ENCODE measurements at regions not wholly inside any gene's neighbourhood (a gene's known extent, or its start where the extent isn't known, plus 50 kb on each side); places are given as distances from the start of the nearest gene placed in this dataset.

DNA sequence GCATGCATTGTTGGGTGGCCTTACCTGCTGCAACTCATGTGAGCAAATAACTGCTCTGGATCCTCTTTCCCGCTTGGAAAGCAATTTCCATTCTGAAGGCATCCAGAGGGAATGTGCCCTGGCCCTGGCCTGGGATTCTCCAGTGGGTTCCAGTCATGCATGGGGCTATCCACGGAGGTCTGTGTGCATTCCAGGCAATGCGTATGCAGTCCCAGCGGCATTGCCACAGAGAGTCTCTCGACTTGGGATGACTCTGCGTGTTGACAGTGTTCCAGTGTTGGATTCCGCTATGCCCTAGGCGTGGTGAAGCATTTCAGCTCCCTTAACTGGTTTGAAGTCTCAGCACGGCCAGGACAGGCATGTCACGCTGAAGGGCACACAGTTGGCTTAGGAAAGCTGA lies 113.9 kb downstream of the SNRPN start:
- no peak for TF ChIP-seq POLR2AphosphoS5 (IDR thresholded peaks at IDR 0.05; ENCODE audit: insufficient read depth in 1 of 2, low read depth in 1 of 2)
- TF ChIP-seq, protein P1, sequence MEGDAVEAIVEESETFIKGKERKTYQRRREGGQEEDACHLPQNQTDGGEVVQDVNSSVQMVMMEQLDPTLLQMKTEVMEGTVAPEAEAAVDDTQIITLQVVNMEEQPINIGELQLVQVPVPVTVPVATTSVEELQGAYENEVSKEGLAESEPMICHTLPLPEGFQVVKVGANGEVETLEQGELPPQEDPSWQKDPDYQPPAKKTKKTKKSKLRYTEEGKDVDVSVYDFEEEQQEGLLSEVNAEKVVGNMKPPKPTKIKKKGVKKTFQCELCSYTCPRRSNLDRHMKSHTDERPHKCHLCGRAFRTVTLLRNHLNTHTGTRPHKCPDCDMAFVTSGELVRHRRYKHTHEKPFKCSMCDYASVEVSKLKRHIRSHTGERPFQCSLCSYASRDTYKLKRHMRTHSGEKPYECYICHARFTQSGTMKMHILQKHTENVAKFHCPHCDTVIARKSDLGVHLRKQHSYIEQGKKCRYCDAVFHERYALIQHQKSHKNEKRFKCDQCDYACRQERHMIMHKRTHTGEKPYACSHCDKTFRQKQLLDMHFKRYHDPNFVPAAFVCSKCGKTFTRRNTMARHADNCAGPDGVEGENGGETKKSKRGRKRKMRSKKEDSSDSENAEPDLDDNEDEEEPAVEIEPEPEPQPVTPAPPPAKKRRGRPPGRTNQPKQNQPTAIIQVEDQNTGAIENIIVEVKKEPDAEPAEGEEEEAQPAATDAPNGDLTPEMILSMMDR (IDR thresholded peaks at IDR 0.05) = no peak
- TF ChIP-seq POLR2A (IDR thresholded peaks at IDR 0.05) = no peak

Measured in vagina (tissue), 2 donors.